ENCODE measurements at regions not wholly inside any gene's neighbourhood (a gene's known extent, or its start where the extent isn't known, plus 50 kb on each side); places are given as distances from the start of the nearest gene placed in this dataset.

DNA sequence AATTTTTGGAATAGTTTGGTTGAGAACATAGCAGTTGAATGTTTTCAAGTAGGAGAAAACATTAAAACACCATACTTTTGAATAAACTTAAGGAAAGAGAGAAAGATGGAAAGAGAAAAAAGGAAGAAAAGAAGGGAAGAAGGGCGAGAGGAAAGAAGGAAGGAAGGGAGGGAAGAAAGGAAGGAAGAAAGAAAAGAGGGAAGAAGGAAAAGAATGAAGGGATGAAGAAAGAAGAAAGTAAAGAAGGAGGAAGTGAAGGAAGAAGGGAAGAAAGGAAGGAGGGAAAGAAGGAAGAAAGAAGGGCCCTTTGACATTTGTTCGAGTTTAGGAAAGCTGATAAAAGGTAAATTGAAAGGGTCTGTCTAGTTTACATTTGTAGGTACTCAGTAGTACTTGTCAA is 482.7 kb downstream of the SIPA1L2 start:
- DNase-seq (ENCODE audit: low spot score): no peak
- CTCF ChIA-PET: no interaction called here
- Histone ChIP-seq H3K27me3 (replicated peaks; ENCODE audit: insufficient read depth, low read depth, low read length, poor library complexity) (peaks cover 3% of the 10 kb centered on the region), H3K36me3 (ENCODE audit: insufficient read depth, low read length, poor library complexity, severe bottlenecking) (no peaks in the 10 kb centered on the region), H3K4me1 (ENCODE audit: insufficient read depth, low read length, poor library complexity, severe bottlenecking) (no peaks in the 10 kb centered on the region), H3K9me3 (ENCODE audit: low read depth, low read length, poor library complexity, severe bottlenecking) (no peaks in the 10 kb centered on the region), H3K27ac (ENCODE audit: low read depth, low read length, poor library complexity, severe bottlenecking) (no peak overlapping the region), H3K4me3 (ENCODE audit: low read depth, low read length, poor library complexity, severe bottlenecking) (no peak overlapping the region)
- no peak for TF ChIP-seq EZH2 (IDR thresholded peaks at IDR 0.05; ENCODE audit: borderline replicate concordance, low read depth, low read length, poor library complexity, severe bottlenecking)
- TF ChIP-seq, protein P1, sequence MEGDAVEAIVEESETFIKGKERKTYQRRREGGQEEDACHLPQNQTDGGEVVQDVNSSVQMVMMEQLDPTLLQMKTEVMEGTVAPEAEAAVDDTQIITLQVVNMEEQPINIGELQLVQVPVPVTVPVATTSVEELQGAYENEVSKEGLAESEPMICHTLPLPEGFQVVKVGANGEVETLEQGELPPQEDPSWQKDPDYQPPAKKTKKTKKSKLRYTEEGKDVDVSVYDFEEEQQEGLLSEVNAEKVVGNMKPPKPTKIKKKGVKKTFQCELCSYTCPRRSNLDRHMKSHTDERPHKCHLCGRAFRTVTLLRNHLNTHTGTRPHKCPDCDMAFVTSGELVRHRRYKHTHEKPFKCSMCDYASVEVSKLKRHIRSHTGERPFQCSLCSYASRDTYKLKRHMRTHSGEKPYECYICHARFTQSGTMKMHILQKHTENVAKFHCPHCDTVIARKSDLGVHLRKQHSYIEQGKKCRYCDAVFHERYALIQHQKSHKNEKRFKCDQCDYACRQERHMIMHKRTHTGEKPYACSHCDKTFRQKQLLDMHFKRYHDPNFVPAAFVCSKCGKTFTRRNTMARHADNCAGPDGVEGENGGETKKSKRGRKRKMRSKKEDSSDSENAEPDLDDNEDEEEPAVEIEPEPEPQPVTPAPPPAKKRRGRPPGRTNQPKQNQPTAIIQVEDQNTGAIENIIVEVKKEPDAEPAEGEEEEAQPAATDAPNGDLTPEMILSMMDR (conservative IDR thresholded peaks at IDR 0.05; ENCODE audit: low read depth, low read length): no peak
- POLR2A ChIA-PET (ENCODE audit: low non-redundant PET): no interaction called here
- BruUV-seq (replicated peaks): no TSS peak
- intact Hi-C loops (cut with micrococcal nuclease; ENCODE audit: unreplicated experiment): no loop called here

DNA sequence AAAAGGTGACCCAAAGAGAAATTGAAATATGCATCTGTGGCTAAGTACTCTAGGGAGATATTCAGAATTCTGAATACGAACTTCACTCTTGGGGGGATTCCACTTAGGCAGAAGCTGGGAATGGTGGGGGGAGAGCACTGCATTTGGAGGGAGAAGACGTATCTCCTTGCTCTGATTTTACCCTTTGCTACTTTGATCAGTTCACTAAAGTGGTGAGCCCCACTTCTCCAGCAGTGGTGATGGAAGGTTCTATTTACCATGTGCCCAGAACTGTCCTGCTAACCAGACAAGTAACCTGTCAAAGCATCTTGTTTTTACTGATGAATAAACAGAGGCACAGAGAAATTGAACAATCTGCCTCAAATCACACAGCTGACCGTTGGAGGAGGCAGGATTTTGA is 483.4 kb downstream of the SIPA1L2 start:
- intact Hi-C loops (cut with micrococcal nuclease; ENCODE audit: unreplicated experiment): no loop called here
- H3K27me3 ChIP-seq (replicated peaks; ENCODE audit: insufficient read depth, low read depth, low read length, poor library complexity): peaks cover 3% of the 10 kb centered on the region
- H3K27ac ChIP-seq (ENCODE audit: low read depth, low read length, poor library complexity, severe bottlenecking): no peak overlapping the region
- no TSS peak for BruUV-seq (replicated peaks)
- no peaks in the 10 kb centered on the region for H3K9me3 ChIP-seq (ENCODE audit: low read depth, low read length, poor library complexity, severe bottlenecking)
- TF ChIP-seq EZH2 (IDR thresholded peaks at IDR 0.05; ENCODE audit: borderline replicate concordance, low read depth, low read length, poor library complexity, severe bottlenecking): no peak
- TF ChIP-seq, protein P1 (conservative IDR thresholded peaks at IDR 0.05; ENCODE audit: low read depth, low read length): no peak
- H3K36me3 ChIP-seq (ENCODE audit: insufficient read depth, low read length, poor library complexity, severe bottlenecking): no peaks in the 10 kb centered on the region
- no peak overlapping the region for H3K4me3 ChIP-seq (ENCODE audit: low read depth, low read length, poor library complexity, severe bottlenecking)
- ChIA-PET CTCF (no interaction called here), POLR2A (ENCODE audit: low non-redundant PET) (no interaction called here)
- DNase-seq (ENCODE audit: low spot score): no peak
- H3K4me1 ChIP-seq (ENCODE audit: insufficient read depth, low read length, poor library complexity, severe bottlenecking): no peaks in the 10 kb centered on the region

GRCh38 chr1:232145768-232146167 is 484.2 kb downstream of the SIPA1L2 start:
- intact Hi-C loops (cut with micrococcal nuclease; ENCODE audit: unreplicated experiment): no loop called here
- no peak overlapping the region for H3K4me3 ChIP-seq (ENCODE audit: low read depth, low read length, poor library complexity, severe bottlenecking)
- POLR2A ChIA-PET (ENCODE audit: low non-redundant PET): no interaction called here
- no peak overlapping the region for H3K27ac ChIP-seq (ENCODE audit: low read depth, low read length, poor library complexity, severe bottlenecking)
- no peak for DNase-seq (ENCODE audit: low spot score)
- no peaks in the 10 kb centered on the region for H3K36me3 ChIP-seq (ENCODE audit: insufficient read depth, low read length, poor library complexity, severe bottlenecking)
- CTCF ChIA-PET: no interaction called here
- no peaks in the 10 kb centered on the region for H3K4me1 ChIP-seq (ENCODE audit: insufficient read depth, low read length, poor library complexity, severe bottlenecking)
- TF ChIP-seq, protein P1 (conservative IDR thresholded peaks at IDR 0.05; ENCODE audit: low read depth, low read length): no peak
- TF ChIP-seq EZH2 (IDR thresholded peaks at IDR 0.05; ENCODE audit: borderline replicate concordance, low read depth, low read length, poor library complexity, severe bottlenecking): no peak
- H3K27me3 ChIP-seq (replicated peaks; ENCODE audit: insufficient read depth, low read depth, low read length, poor library complexity): peaks cover 3% of the 10 kb centered on the region
- no TSS peak for BruUV-seq (replicated peaks)
- H3K9me3 ChIP-seq (ENCODE audit: low read depth, low read length, poor library complexity, severe bottlenecking): peaks cover 1% of the 10 kb centered on the region
